GM23338 (cell line): ENCODE measurements at regions not wholly inside any gene's neighbourhood (a gene's known extent, or its start where the extent isn't known, plus 50 kb on each side); places are given as distances from the start of the nearest gene placed in this dataset.

Experiments
- ATAC-seq: fragments of 200-7000 bp; cut with Tn5 transposase; 3 replicates; pipeline ENCODE4 v1.9.1; 2020
- DNase-seq: peaks from one replicate; pipeline ENCODE4 v3.0.0-alpha.2; 2015; ENCODE audit warnings: low spot score
- H2AFZ ChIP-seq: fragments of 200-600 bp; sonication (generic); 2 replicates; pipeline ENCODE4 v1.8.0; 2016; ENCODE audit warnings: antibody characterized with exemption, mild to moderate bottlenecking, moderate library complexity
- H3F3A ChIP-seq: fragments of 200-600 bp; sonication (generic); replicated peaks from 2 replicates; pipeline ENCODE4 v1.8.0; 2017; ENCODE audit warnings: antibody characterized with exemption, mixed run types, low read depth
- H3K27ac ChIP-seq: fragments of 200-600 bp; sonication (generic); 2 replicates; pipeline ENCODE4 v1.6.1; 2016; ENCODE audit warnings: low read depth
- H3K27me3 ChIP-seq: fragments of 200-600 bp; sonication (generic); 2 replicates; pipeline ENCODE4 v1.8.0; 2016; ENCODE audit warnings: mild to moderate bottlenecking, mixed run types, moderate library complexity; ENCODE audit not compliant: insufficient read depth
- H3K36me3 ChIP-seq: fragments of 200-600 bp; sonication (generic); 2 replicates; pipeline ENCODE4 v1.8.0; 2016; ENCODE audit warnings: mild to moderate bottlenecking; ENCODE audit not compliant: insufficient read depth
- H3K4me1 ChIP-seq: fragments of 200-600 bp; sonication (generic); 2 replicates; pipeline ENCODE4 v1.8.0; 2016; ENCODE audit warnings: mild to moderate bottlenecking, moderate library complexity; ENCODE audit not compliant: insufficient read depth
- H3K4me2 ChIP-seq: fragments of 200-600 bp; sonication (generic); 2 replicates; pipeline ENCODE4 v1.7.1; 2017; ENCODE audit warnings: mixed run types
- H3K4me3 ChIP-seq: fragments of 200-600 bp; sonication (generic); 2 replicates; pipeline ENCODE4 v1.6.1; 2016; ENCODE audit warnings: mixed run types
- H3K79me2 ChIP-seq: fragments of 200-600 bp; sonication (generic); replicated peaks from 2 replicates; pipeline ENCODE4 v1.8.0; 2017; ENCODE audit warnings: mild to moderate bottlenecking; ENCODE audit not compliant: insufficient read depth
- H3K9me2 ChIP-seq: fragments of 200-600 bp; sonication (generic); 2 replicates; pipeline ENCODE4 v1.8.0; 2017; ENCODE audit not compliant: insufficient read depth
- H4K20me1 ChIP-seq: fragments of 200-600 bp; sonication (generic); replicated peaks from 2 replicates; pipeline ENCODE4 v1.8.0; 2017; ENCODE audit warnings: mild to moderate bottlenecking; ENCODE audit not compliant: insufficient read depth
- H3K27ac Mint-ChIP-seq: 2 replicates; pipeline ENCODE4 v1.8.0; 2020; ENCODE audit warnings: inconsistent platforms, mild to moderate bottlenecking, moderate library complexity, mixed read lengths
- H3K27me3 Mint-ChIP-seq: 3 replicates; pipeline ENCODE4 v1.8.0; 2022; ENCODE audit warnings: low read depth, mild to moderate bottlenecking, moderate library complexity, mixed read lengths, inconsistent platforms; ENCODE audit not compliant: insufficient read depth, poor library complexity
- H3K36me3 Mint-ChIP-seq: 3 replicates; pipeline ENCODE4 v1.8.0; 2021; ENCODE audit warnings: low read depth, mild to moderate bottlenecking, inconsistent platforms, moderate library complexity, mixed read lengths
- H3K4me1 Mint-ChIP-seq: 3 replicates; pipeline ENCODE4 v1.8.0; 2020; ENCODE audit warnings: mild to moderate bottlenecking, inconsistent platforms, mixed read lengths
- H3K4me3 Mint-ChIP-seq: 3 replicates; pipeline ENCODE4 v1.8.0; 2021; ENCODE audit warnings: moderate library complexity, mild to moderate bottlenecking, inconsistent platforms, mixed read lengths
- H3K9me3 Mint-ChIP-seq: 3 replicates; pipeline ENCODE4 v1.8.0; 2020; ENCODE audit warnings: moderate library complexity, mild to moderate bottlenecking, inconsistent platforms, mixed read lengths
- CREB1 ChIP-seq: fragments of 250-450 bp; sonication (Bioruptor Pico); IDR thresholded peaks from 2 replicates; pipeline ENCODE4 v1.5.0; 2020; ENCODE audit warnings: low read depth, mild to moderate bottlenecking, moderate library complexity
- ETS1 ChIP-seq: IDR thresholded peaks from 2 replicates; pipeline ENCODE4 v1.6.1; 2016; ENCODE audit warnings: antibody characterized with exemption
- EZH2 ChIP-seq: fragments of 200-600 bp; sonication (generic); IDR thresholded peaks from one replicate; pipeline ENCODE4 v1.8.0; 2017; ENCODE audit warnings: antibody characterized with exemption, mild to moderate bottlenecking, low read depth; ENCODE audit not compliant: unreplicated experiment
- EZH2phosphoT487 ChIP-seq: fragments of 200-600 bp; sonication (generic); IDR thresholded peaks from one replicate; pipeline ENCODE4 v1.8.1; 2018; ENCODE audit warnings: antibody characterized with exemption; ENCODE audit not compliant: unreplicated experiment
- JUNB ChIP-seq: IDR thresholded peaks from one replicate; pipeline ENCODE4 v1.6.1; 2016; ENCODE audit warnings: antibody characterized with exemption; ENCODE audit not compliant: unreplicated experiment
- POLR2AphosphoS5 ChIP-seq: IDR thresholded peaks from 2 replicates; pipeline ENCODE4 v1.6.1; 2016; ENCODE audit warnings: antibody characterized with exemption, low read depth
- STAT1 ChIP-seq: IDR thresholded peaks from one replicate; pipeline ENCODE4 v1.6.1; 2016; ENCODE audit warnings: antibody characterized with exemption; ENCODE audit not compliant: unreplicated experiment
- ZNF331 ChIP-seq: fragments of 250-450 bp; sonication (Bioruptor Pico); IDR thresholded peaks from 2 replicates; pipeline ENCODE4 v1.5.0; 2020; ENCODE audit warnings: low read depth, mild to moderate bottlenecking, moderate library complexity
- ZNF462 ChIP-seq: fragments of 250-450 bp; sonication (Bioruptor Pico); IDR thresholded peaks from 2 replicates; pipeline ENCODE4 v1.5.0; 2020; ENCODE audit warnings: mild to moderate bottlenecking, moderate library complexity
- TF ChIP-seq, protein P1 (sequence below): IDR thresholded peaks from one replicate; pipeline ENCODE4 v1.6.1; 2018; ENCODE audit warnings: antibody characterized with exemption; ENCODE audit not compliant: unreplicated experiment

DNA sequence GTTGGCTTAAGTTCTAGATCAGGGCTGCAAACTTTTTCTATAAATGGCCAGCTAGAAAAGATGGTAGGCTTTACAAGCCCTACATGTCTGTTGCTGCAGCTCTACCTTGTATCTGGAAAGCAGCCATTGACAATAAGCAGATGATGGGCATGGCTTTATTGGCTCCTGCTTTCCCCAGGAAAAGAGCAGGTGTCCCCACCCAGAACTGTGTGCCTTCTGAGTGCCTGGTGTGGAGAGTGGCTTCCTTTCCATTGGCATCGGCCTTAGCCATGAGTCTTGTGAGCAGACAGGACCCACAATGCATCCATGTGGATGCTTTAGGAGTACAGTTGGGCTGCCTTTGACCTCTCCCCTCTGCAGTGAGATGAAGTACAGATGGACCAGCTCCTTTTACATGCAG is 120.2 kb downstream of the CD8B2 start:
- no peak for DNase-seq
- no peaks in the 10 kb centered on the region for H3K4me1 Mint-ChIP-seq
- Histone ChIP-seq H3K9me2 (0 out of 2 replicates have a peak, but pooled peaks cover 2% of the 10 kb centered on the region), H3K27ac (no peak overlapping the region), H3K79me2 (no peaks in the 10 kb centered on the region), H3K4me3 (no peak overlapping the region), H3K4me1 (no peaks in the 10 kb centered on the region), H3K36me3 (no peaks in the 10 kb centered on the region), H3K4me2 (no peak overlapping the region), H4K20me1 (no peaks in the 10 kb centered on the region), H3K27me3 (no peaks in the 10 kb centered on the region), H2AFZ (no peak overlapping the region), H3F3A (no peaks in the 10 kb centered on the region)
- no peak overlapping the region for H3K4me3 Mint-ChIP-seq
- H3K27me3 Mint-ChIP-seq: no peaks in the 10 kb centered on the region
- no peak overlapping the region for H3K27ac Mint-ChIP-seq
- TF ChIP-seq ZNF331 (CRISPR knock-in tag) (no peak), CREB1 (CRISPR knock-in tag) (no peak), POLR2AphosphoS5 (no peak), STAT1 (no peak), EZH2 (no peak), ETS1 (no peak), JUNB (no peak), ZNF462 (CRISPR knock-in tag) (no peak), EZH2phosphoT487 (no peak)
- TF ChIP-seq, protein P1, sequence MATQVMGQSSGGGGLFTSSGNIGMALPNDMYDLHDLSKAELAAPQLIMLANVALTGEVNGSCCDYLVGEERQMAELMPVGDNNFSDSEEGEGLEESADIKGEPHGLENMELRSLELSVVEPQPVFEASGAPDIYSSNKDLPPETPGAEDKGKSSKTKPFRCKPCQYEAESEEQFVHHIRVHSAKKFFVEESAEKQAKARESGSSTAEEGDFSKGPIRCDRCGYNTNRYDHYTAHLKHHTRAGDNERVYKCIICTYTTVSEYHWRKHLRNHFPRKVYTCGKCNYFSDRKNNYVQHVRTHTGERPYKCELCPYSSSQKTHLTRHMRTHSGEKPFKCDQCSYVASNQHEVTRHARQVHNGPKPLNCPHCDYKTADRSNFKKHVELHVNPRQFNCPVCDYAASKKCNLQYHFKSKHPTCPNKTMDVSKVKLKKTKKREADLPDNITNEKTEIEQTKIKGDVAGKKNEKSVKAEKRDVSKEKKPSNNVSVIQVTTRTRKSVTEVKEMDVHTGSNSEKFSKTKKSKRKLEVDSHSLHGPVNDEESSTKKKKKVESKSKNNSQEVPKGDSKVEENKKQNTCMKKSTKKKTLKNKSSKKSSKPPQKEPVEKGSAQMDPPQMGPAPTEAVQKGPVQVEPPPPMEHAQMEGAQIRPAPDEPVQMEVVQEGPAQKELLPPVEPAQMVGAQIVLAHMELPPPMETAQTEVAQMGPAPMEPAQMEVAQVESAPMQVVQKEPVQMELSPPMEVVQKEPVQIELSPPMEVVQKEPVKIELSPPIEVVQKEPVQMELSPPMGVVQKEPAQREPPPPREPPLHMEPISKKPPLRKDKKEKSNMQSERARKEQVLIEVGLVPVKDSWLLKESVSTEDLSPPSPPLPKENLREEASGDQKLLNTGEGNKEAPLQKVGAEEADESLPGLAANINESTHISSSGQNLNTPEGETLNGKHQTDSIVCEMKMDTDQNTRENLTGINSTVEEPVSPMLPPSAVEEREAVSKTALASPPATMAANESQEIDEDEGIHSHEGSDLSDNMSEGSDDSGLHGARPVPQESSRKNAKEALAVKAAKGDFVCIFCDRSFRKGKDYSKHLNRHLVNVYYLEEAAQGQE: no peak
- ATAC-seq: no peak
- H3K36me3 Mint-ChIP-seq: peaks cover 4% of the 10 kb centered on the region; the same call in 2 of the 3 replicates
- H3K9me3 Mint-ChIP-seq: peaks cover 6% of the 10 kb centered on the region
